ENCODE measurements at regions not wholly inside any gene's neighbourhood (a gene's known extent, or its start where the extent isn't known, plus 50 kb on each side); places are given as distances from the start of the nearest gene placed in this dataset.

GRCh38 chr11:109140426-109140825 is 281.6 kb upstream of the C11orf87 start:
- TF ChIP-seq CTCF (IDR thresholded peaks at IDR 0.05 in 2 of 3, conservative IDR thresholded peaks at IDR 0.05 in 1 of 3; ENCODE audit: borderline replicate concordance in 1 of 3, insufficient read depth in 1 of 3, low read depth in 2 of 3, low read length in 2 of 3), result no peak
- TF ChIP-seq EZH2phosphoT487 (IDR thresholded peaks at IDR 0.05; ENCODE audit: borderline replicate concordance), result no peak
